NCI-H2227 treated with DMSO at 0.1 percent for 48 hours (cell line): ENCODE measurements at regions not wholly inside any gene's neighbourhood (a gene's known extent, or its start where the extent isn't known, plus 50 kb on each side); places are given as distances from the start of the nearest gene placed in this dataset.

ENCODE experiments used
- DNase-seq: peaks from one replicate; lab custom pipeline; 2025; lab: John Stamatoyannopoulos, UW

- DNase-seq: no peak
Observed at GRCh38 chr3:25289663-25290062, 138.4 kb upstream of the RARB start.

GRCh38 chr3:25291481-25291905, 136.6 kb upstream of the RARB start:
- peak; percentile 84 for DNase-seq

GRCh38 chr3:25292036-25292435, 136.0 kb upstream of the RARB start:
- DNase-seq: no peak

- DNase-seq: no peak
Observed at GRCh38 chr3:25292595-25292994, 135.5 kb upstream of the RARB start.

- DNase-seq: no peak
Observed at GRCh38 chr3:25293736-25294135, 134.3 kb upstream of the RARB start.

GRCh38 chr3:25294169-25294805, 133.8 kb upstream of the RARB start:
- DNase-seq: no peak

- DNase-seq: no peak
Observed at GRCh38 chr3:25297667-25298585, 130.1 kb upstream of the RARB start.

GRCh38 chr3:25300141-25300540, 127.9 kb upstream of the RARB start:
- DNase-seq: no peak

- no peak for DNase-seq
Observed at GRCh38 chr3:25304916-25305315, 123.1 kb upstream of the RARB start.

GRCh38 chr3:25306066-25306465, 122.0 kb upstream of the RARB start:
- DNase-seq: no peak

GRCh38 chr3:25306705-25307104, 121.4 kb upstream of the RARB start:
- DNase-seq: no peak

GRCh38 chr3:25313286-25313685, 114.8 kb upstream of the RARB start:
- no peak for DNase-seq

GRCh38 chr3:25324954-25325655, 103.0 kb upstream of the RARB start:
- no peak for DNase-seq

GRCh38 chr3:25335356-25335755, 92.7 kb upstream of the RARB start:
- DNase-seq: no peak

GRCh38 chr3:25338158-25338725, 89.8 kb upstream of the RARB start:
- DNase-seq: no peak

- DNase-seq: no peak
Observed at GRCh38 chr3:25339225-25339624, 88.8 kb upstream of the RARB start.

- DNase-seq: no peak
Observed at GRCh38 chr3:25344670-25345069, 83.4 kb upstream of the RARB start.

GRCh38 chr3:25349095-25349494, 79.0 kb upstream of the RARB start:
- no peak for DNase-seq

- no peak for DNase-seq
Observed at GRCh38 chr3:25349828-25350724, 78.0 kb upstream of the RARB start.

- no peak for DNase-seq
Observed at GRCh38 chr3:25350725-25351114, 77.3 kb upstream of the RARB start.

- DNase-seq: no peak
Observed at GRCh38 chr3:25354071-25354470, 74.0 kb upstream of the RARB start.
